ENCODE measurements at regions not wholly inside any gene's neighbourhood (a gene's known extent, or its start where the extent isn't known, plus 50 kb on each side); places are given as distances from the start of the nearest gene placed in this dataset.

- TF ChIP-seq CTCF (IDR thresholded peaks at IDR 0.05), result no peak
- no peak for TF ChIP-seq POLR2A (IDR thresholded peaks at IDR 0.05)
Observed at GRCh38 chr2:217379807-217380206, 519.9 kb upstream of the TNP1 start.

Data from body of pancreas (tissue), 4 donors.